GM21367 (cell line): ENCODE measurements at regions not wholly inside any gene's neighbourhood (a gene's known extent, or its start where the extent isn't known, plus 50 kb on each side); places are given as distances from the start of the nearest gene placed in this dataset.

Source experiments
- ATAC-seq: cut with Tn5 transposase; IDR thresholded peaks from one replicate; pipeline ENCODE4 v1.9.1; 2021; ENCODE audit not compliant: unreplicated experiment

GRCh38 chr17:77853191-77853977 lies 105.1 kb upstream of the TNRC6C start:
- no peak for ATAC-seq

GRCh38 chr17:77854083-77854758 lies 104.3 kb upstream of the TNRC6C start:
- ATAC-seq: no peak

- no peak for ATAC-seq
These were observed 103.5 kb upstream of the TNRC6C start for GRCh38 chr17:77854759-77855745.

- no peak for ATAC-seq
These were observed 101.8 kb upstream of the TNRC6C start for GRCh38 chr17:77856551-77857305.

GRCh38 chr17:77857306-77857555 lies 101.3 kb upstream of the TNRC6C start:
- ATAC-seq: no peak

- ATAC-seq: no peak
These were observed 100.9 kb upstream of the TNRC6C start for GRCh38 chr17:77857613-77858012.

- ATAC-seq: no peak
These were observed 100.0 kb upstream of the TNRC6C start for GRCh38 chr17:77858291-77859034.

- ATAC-seq: no peak
These were observed 99.3 kb upstream of the TNRC6C start for GRCh38 chr17:77859035-77859810.

- no peak for ATAC-seq
These were observed 97.3 kb upstream of the TNRC6C start for GRCh38 chr17:77861133-77861695.

- no peak for ATAC-seq
These were observed 96.4 kb upstream of the TNRC6C start for GRCh38 chr17:77861981-77862645.

- no peak for ATAC-seq
These were observed 95.4 kb upstream of the TNRC6C start for GRCh38 chr17:77862890-77863813.

GRCh38 chr17:77863814-77864161 lies 94.7 kb upstream of the TNRC6C start:
- ATAC-seq: no peak

GRCh38 chr17:77864234-77865111 lies 94.0 kb upstream of the TNRC6C start:
- ATAC-seq: no peak

GRCh38 chr17:77865112-77865611 lies 93.3 kb upstream of the TNRC6C start:
- ATAC-seq: no peak

- no peak for ATAC-seq
These were observed 92.8 kb upstream of the TNRC6C start for GRCh38 chr17:77865716-77866115.

GRCh38 chr17:77867308-77867781 lies 91.2 kb upstream of the TNRC6C start:
- ATAC-seq: no peak
